Upper lobe of right lung (tissue), 1 donor: ENCODE measurements at regions not wholly inside any gene's neighbourhood (a gene's known extent, or its start where the extent isn't known, plus 50 kb on each side); places are given as distances from the start of the nearest gene placed in this dataset.
A peak's percentile ranks its signal among the peaks of the same experiment; 100 is the strongest.

Experiments used
- ATAC-seq: fragments of 200-7000 bp; cut with Tn5 transposase; one replicate; pipeline ENCODE4 v1.9.1; 2020; ENCODE audit warnings: mild to moderate bottlenecking, moderate library complexity
- DNase-seq: peaks from one replicate; pipeline ENCODE4 v3.0.0-alpha.2; 2020
- H3K27ac ChIP-seq: fragments of 200-600 bp; one replicate; pipeline ENCODE4 v1.8.0; 2022
- H3K27me3 ChIP-seq: fragments of 200-600 bp; one replicate; pipeline ENCODE4 v1.8.0; 2022; ENCODE audit warnings: mild to moderate bottlenecking
- H3K36me3 ChIP-seq: fragments of 200-600 bp; one replicate; pipeline ENCODE4 v1.8.0; 2022
- H3K4me1 ChIP-seq: fragments of 200-600 bp; one replicate; pipeline ENCODE4 v1.8.0; 2022
- H3K4me3 ChIP-seq: fragments of 200-600 bp; one replicate; pipeline ENCODE4 v1.8.0; 2022; ENCODE audit warnings: mild to moderate bottlenecking
- H3K9me3 ChIP-seq: fragments of 200-600 bp; one replicate; pipeline ENCODE4 v1.8.0; 2022
- intact Hi-C: fragments of 100-400 bp; cut with DNase I; formaldehyde crosslinking; loops from one replicate; pipeline ENCODE4 v1.11.0; 2022
- TF ChIP-seq, protein P1 (sequence below): fragments of 200-600 bp; IDR thresholded peaks from one replicate; pipeline ENCODE4 v1.8.0; 2022; ENCODE audit warnings: antibody characterized with exemption
- donor health status: DM: no; HTN: yes; CAD: no; lungs with severe emphysema.

DNA sequence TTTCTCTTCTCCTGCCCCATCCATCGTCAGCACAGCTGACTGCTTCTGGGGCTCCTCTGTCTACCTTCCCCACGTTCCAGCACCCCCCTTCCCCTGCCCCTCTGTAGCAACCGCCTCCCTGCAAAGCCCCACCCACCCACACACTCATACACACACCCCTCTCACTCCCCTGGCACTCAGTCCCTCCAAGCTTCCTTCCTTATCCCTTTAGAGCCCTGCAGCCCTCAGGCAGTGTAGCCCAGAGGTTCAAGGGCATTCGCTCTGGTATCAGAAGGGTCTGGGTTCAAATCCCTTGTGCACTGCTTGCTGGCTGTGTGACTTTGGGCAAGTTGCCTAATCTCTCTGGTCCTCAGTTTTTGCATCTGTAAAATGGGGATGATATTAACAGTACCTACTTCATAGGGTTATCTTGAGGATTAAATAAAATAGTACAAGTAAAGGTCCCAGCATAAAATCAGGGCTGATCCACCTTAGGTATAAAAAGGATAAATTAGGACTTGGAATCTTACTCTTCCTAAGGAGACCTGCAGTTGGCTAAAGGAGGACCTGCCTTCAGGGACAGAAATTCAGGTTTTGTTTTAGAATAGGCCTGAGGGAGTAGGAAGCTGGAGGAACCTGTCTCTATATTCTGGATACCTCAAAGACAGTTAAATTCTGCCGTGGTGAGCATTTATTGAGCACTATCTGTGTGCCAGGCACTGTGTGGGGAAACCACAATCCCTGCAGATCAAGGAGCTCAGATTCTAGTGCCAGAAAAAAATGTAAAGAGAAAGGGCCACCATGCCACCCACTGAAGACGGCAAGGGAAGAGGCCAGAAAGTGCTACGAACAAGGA is 94.1 kb downstream of the SNX5 start:
- H3K4me1 ChIP-seq, result peaks cover 28% of the 10 kb centered on the region
- H3K27me3 ChIP-seq, result no peaks in the 10 kb centered on the region
- H3K36me3 ChIP-seq, result no peaks in the 10 kb centered on the region
- DNase-seq (no peak), ATAC-seq (peak; percentile 77)
- peak overlapping the region; percentile 58 for H3K27ac ChIP-seq
- no peaks in the 10 kb centered on the region for H3K9me3 ChIP-seq
- H3K4me3 ChIP-seq, result no peak overlapping the region
- intact Hi-C loops, result no loop called here
- TF ChIP-seq, protein P1, sequence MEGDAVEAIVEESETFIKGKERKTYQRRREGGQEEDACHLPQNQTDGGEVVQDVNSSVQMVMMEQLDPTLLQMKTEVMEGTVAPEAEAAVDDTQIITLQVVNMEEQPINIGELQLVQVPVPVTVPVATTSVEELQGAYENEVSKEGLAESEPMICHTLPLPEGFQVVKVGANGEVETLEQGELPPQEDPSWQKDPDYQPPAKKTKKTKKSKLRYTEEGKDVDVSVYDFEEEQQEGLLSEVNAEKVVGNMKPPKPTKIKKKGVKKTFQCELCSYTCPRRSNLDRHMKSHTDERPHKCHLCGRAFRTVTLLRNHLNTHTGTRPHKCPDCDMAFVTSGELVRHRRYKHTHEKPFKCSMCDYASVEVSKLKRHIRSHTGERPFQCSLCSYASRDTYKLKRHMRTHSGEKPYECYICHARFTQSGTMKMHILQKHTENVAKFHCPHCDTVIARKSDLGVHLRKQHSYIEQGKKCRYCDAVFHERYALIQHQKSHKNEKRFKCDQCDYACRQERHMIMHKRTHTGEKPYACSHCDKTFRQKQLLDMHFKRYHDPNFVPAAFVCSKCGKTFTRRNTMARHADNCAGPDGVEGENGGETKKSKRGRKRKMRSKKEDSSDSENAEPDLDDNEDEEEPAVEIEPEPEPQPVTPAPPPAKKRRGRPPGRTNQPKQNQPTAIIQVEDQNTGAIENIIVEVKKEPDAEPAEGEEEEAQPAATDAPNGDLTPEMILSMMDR, result no peak

- Histone ChIP-seq H3K4me3 (no peak overlapping the region), H3K4me1 (peaks cover 28% of the 10 kb centered on the region), H3K27me3 (no peaks in the 10 kb centered on the region), H3K27ac (peak overlapping the region; percentile 58), H3K36me3 (no peaks in the 10 kb centered on the region), H3K9me3 (no peaks in the 10 kb centered on the region)
- ATAC-seq (peak; percentile 82), DNase-seq (peak; percentile 91)
- TF ChIP-seq, protein P1, result no peak
- intact Hi-C loops, result no loop called here
Observed at GRCh38 chr20:17873410-17874270, 95.0 kb downstream of the SNX5 start.

- Histone ChIP-seq H3K27me3 (no peaks in the 10 kb centered on the region), H3K27ac (peak overlapping the region; percentile 58), H3K4me3 (no peak overlapping the region), H3K9me3 (no peaks in the 10 kb centered on the region), H3K4me1 (peaks cover 28% of the 10 kb centered on the region), H3K36me3 (no peaks in the 10 kb centered on the region)
- TF ChIP-seq, protein P1, result no peak
- no peak for DNase-seq
- intact Hi-C loops, result no loop called here
- no peak for ATAC-seq
Observed at GRCh38 chr20:17872959-17873358, 95.6 kb downstream of the SNX5 start.

GRCh38 chr20:17872434-17872833 is 96.2 kb downstream of the SNX5 start:
- Histone ChIP-seq H3K27ac (no peak overlapping the region), H3K9me3 (no peaks in the 10 kb centered on the region), H3K4me3 (no peak overlapping the region), H3K36me3 (no peaks in the 10 kb centered on the region), H3K4me1 (peaks cover 28% of the 10 kb centered on the region), H3K27me3 (no peaks in the 10 kb centered on the region)
- intact Hi-C loops, result no loop called here
- no peak for ATAC-seq
- TF ChIP-seq, protein P1, result no peak
- no peak for DNase-seq

DNA sequence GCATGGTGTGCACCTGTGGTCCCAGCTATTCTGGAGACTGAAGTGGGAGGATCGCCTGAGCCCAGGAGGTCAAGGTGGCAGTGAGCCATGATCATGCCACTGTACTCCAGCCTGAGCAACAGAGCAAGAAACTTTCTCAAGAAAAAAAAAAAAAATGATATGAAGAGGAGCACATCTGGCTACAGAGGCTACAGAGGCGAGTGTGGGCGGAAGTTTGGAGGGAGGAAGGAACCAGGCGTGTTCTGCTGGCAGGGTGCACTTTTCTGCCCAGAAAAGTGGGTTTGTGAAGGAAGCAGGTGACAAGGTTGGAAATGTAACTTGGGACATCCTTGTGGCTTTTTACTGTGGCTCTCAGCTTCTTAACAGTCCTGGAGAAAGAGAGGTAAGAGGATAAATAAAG is 96.7 kb downstream of the SNX5 start:
- Histone ChIP-seq H3K36me3 (no peaks in the 10 kb centered on the region), H3K4me1 (peaks cover 28% of the 10 kb centered on the region), H3K27me3 (no peaks in the 10 kb centered on the region), H3K4me3 (no peak overlapping the region), H3K9me3 (no peaks in the 10 kb centered on the region), H3K27ac (no peak overlapping the region)
- no peak for ATAC-seq
- TF ChIP-seq, protein P1, result no peak
- intact Hi-C loops, result no loop called here
- DNase-seq, result no peak
